H1 (cell line): ENCODE measurements at regions not wholly inside any gene's neighbourhood (a gene's known extent, or its start where the extent isn't known, plus 50 kb on each side); places are given as distances from the start of the nearest gene placed in this dataset.

ENCODE experiments used
- CTCF ChIA-PET: fragments of 300-600 bp; sonication (Branson Sonifier 250); formaldehyde crosslinking; loops from one replicate; lab custom pipeline; 2021; ENCODE audit not compliant: partially characterized antibody; lab: Charles Lee
- POLR2A ChIA-PET: fragments of 300-600 bp; sonication (Branson Sonifier 250); formaldehyde crosslinking; loops from one replicate; lab custom pipeline; 2021; ENCODE audit warnings: inconsistent platforms; ENCODE audit not compliant: partially characterized antibody; lab: Charles Lee
- DNase-seq, 2 experiments: peaks; one replicate each; pipeline versions ENCODE4 v3.0.0 to v3.0.0-alpha.2; 2010 to 2022; ENCODE audit warnings: low spot score in 2 of 2, low read depth in 1 of 2, mixed read lengths in 1 of 2
- FAIRE-seq: peaks from 2 replicates; lab custom pipeline; 2011; peaks lifted over from hg19 to GRCh38; lab: Jason Lieb, UNC
- H2AFZ ChIP-seq: 2 replicates; pipeline ENCODE4 v1.8.1; 2012; ENCODE audit warnings: low read length, inconsistent platforms
- H2AK5ac ChIP-seq: 2 replicates; pipeline ENCODE4 v1.6.1; 2013; ENCODE audit warnings: low read depth, low read length
- H2BK120ac ChIP-seq: replicated peaks from 2 replicates; pipeline ENCODE3; 2013; ENCODE audit warnings: low read depth, low read length, inconsistent platforms
- H2BK12ac ChIP-seq: 2 replicates; pipeline ENCODE4 v1.6.1; 2013; ENCODE audit warnings: low read depth, low read length
- H2BK15ac ChIP-seq: 2 replicates; pipeline ENCODE4 v1.6.1; 2013; ENCODE audit warnings: low read length
- H2BK20ac ChIP-seq: 2 replicates; pipeline ENCODE4 v1.6.1; 2013; ENCODE audit warnings: low read length
- H2BK5ac ChIP-seq: 2 replicates; pipeline ENCODE4 v1.6.1; 2013; ENCODE audit warnings: low read depth, low read length
- H3K14ac ChIP-seq: 2 replicates; pipeline ENCODE4 v1.6.1; 2013; ENCODE audit warnings: inconsistent platforms; ENCODE audit not compliant: insufficient read length
- H3K18ac ChIP-seq: 2 replicates; pipeline ENCODE4 v1.6.1; 2013; ENCODE audit warnings: low read length; ENCODE audit errors: extremely low read depth
- H3K23ac ChIP-seq: 2 replicates; pipeline ENCODE4 v1.6.1; 2013; ENCODE audit warnings: inconsistent platforms; ENCODE audit not compliant: insufficient read length
- H3K23me2 ChIP-seq: 2 replicates; pipeline ENCODE4 v1.6.1; 2013; ENCODE audit warnings: low read depth, low read length
- H3K27ac ChIP-seq: 2 replicates; pipeline ENCODE4 v1.6.1; 2011; ENCODE audit warnings: low read depth, low read length, inconsistent platforms
- H3K27me3 ChIP-seq, 4 experiments: replicated peaks in 1 of 4; 1 replicate in 1 of 4; 2 replicates in 3 of 4; pipeline versions ENCODE4 v1.6.1 to v1.8.1; 2011 to 2013; ENCODE audit warnings: low read length in 3 of 4, mild to moderate bottlenecking in 3 of 4, inconsistent platforms in 2 of 4, mixed read lengths in 2 of 4, moderate library complexity in 1 of 4; ENCODE audit not compliant: control insufficient read depth in 3 of 4, insufficient read depth in 3 of 4; ENCODE audit errors: extremely low read depth in 1 of 4
- H3K36me3 ChIP-seq, 4 experiments: 2 replicates each; pipeline versions ENCODE4 v1.6.1 to v1.8.1; 2011 to 2013; ENCODE audit warnings: mild to moderate bottlenecking in 4 of 4, low read length in 3 of 4, moderate library complexity in 2 of 4, control low read depth in 1 of 4, inconsistent platforms in 1 of 4; ENCODE audit not compliant: insufficient read depth in 4 of 4, control insufficient read depth in 2 of 4
- H3K4ac ChIP-seq: replicated peaks from 2 replicates; pipeline ENCODE3; 2013; ENCODE audit warnings: low read length, low read depth, mixed read lengths, inconsistent platforms; ENCODE audit not compliant: insufficient read length
- H3K4me1 ChIP-seq, 4 experiments: replicated peaks in 1 of 4; 1 replicate in 1 of 4; 2 replicates in 3 of 4; pipeline versions ENCODE4 v1.6.1 to v1.8.1; 2011 to 2013; ENCODE audit warnings: low read length in 3 of 4, inconsistent platforms in 2 of 4, mixed read lengths in 1 of 4; ENCODE audit not compliant: insufficient read depth in 4 of 4, control insufficient read depth in 3 of 4
- H3K4me2 ChIP-seq, 2 experiments: 2 replicates each; pipeline versions ENCODE4 v1.6.1 to v1.8.1; 2011 to 2013; ENCODE audit warnings: low read depth in 2 of 2, low read length in 2 of 2, control low read depth in 1 of 2, inconsistent platforms in 1 of 2, mild to moderate bottlenecking in 1 of 2; ENCODE audit not compliant: insufficient read depth in 1 of 2
- H3K4me3 ChIP-seq, 4 experiments: fragments of 200-600, 300-600 bp in 1 of 4; sonication (generic), shearing (Covaris generic), sonication (Bioruptor Twin) in 1 of 4; 2 replicates each; pipeline versions ENCODE4 v1.5.1 to v1.8.1; 2011 to 2016; ENCODE audit warnings: low read length in 4 of 4, low read depth in 3 of 4, control low read depth in 2 of 4, inconsistent platforms in 2 of 4, mild to moderate bottlenecking in 2 of 4, mixed read lengths in 1 of 4, moderate library complexity in 1 of 4; ENCODE audit not compliant: insufficient read depth in 2 of 4; ENCODE audit errors: extremely low read depth in 1 of 4
- H3K56ac ChIP-seq: replicated peaks from 2 replicates; pipeline ENCODE3; 2013; ENCODE audit warnings: low read depth, mild to moderate bottlenecking, mixed read lengths, low read length, inconsistent platforms; ENCODE audit not compliant: insufficient read length
- H3K79me1 ChIP-seq: 2 replicates; pipeline ENCODE4 v1.6.1; 2013; ENCODE audit warnings: low read depth, low read length, control low read depth
- H3K79me2 ChIP-seq, 2 experiments: 2 replicates each; pipeline versions ENCODE4 v1.6.1 to v1.8.1; 2012 to 2013; ENCODE audit warnings: low read length in 2 of 2, mild to moderate bottlenecking in 2 of 2, inconsistent platforms in 1 of 2; ENCODE audit not compliant: insufficient read depth in 2 of 2, control insufficient read depth in 1 of 2
- H3K9ac ChIP-seq, 4 experiments: replicated peaks in 1 of 4; 1 replicate in 1 of 4; 2 replicates in 3 of 4; pipeline versions ENCODE4 v1.6.1 to v1.8.1; 2011 to 2013; ENCODE audit warnings: low read depth in 3 of 4, low read length in 3 of 4, control low read depth in 2 of 4, mild to moderate bottlenecking in 2 of 4, moderate library complexity in 2 of 4, inconsistent platforms in 1 of 4; ENCODE audit errors: extremely low read depth in 1 of 4
- H3K9me3 ChIP-seq, 2 experiments: 2 replicates each; pipeline versions ENCODE4 v1.6.1 to v1.8.1; 2012 to 2013; ENCODE audit warnings: mild to moderate bottlenecking in 2 of 2, moderate library complexity in 2 of 2, control low read depth in 1 of 2, inconsistent platforms in 1 of 2, low read depth in 1 of 2, low read length in 1 of 2, mixed read lengths in 1 of 2; ENCODE audit not compliant: insufficient read depth in 2 of 2
- H4K20me1 ChIP-seq, 2 experiments: replicated peaks in 1 of 2; 2 replicates each; pipeline versions ENCODE3 to v1.8.1; 2011 to 2013; ENCODE audit warnings: inconsistent platforms in 2 of 2, low read length in 2 of 2, mild to moderate bottlenecking in 1 of 2; ENCODE audit not compliant: insufficient read depth in 2 of 2, control insufficient read depth in 1 of 2
- H4K5ac ChIP-seq: 2 replicates; pipeline ENCODE4 v1.6.1; 2013; ENCODE audit warnings: low read length, low read depth, mixed read lengths, inconsistent platforms; ENCODE audit not compliant: insufficient read length
- H4K8ac ChIP-seq: 2 replicates; pipeline ENCODE4 v1.8.0; 2013; ENCODE audit warnings: mild to moderate bottlenecking, moderate library complexity, low read length, inconsistent platforms; ENCODE audit not compliant: insufficient read depth; ENCODE audit errors: extremely low read depth
- H4K91ac ChIP-seq: replicated peaks from 2 replicates; pipeline ENCODE3; 2013; ENCODE audit warnings: low read length, mixed read lengths, inconsistent platforms; ENCODE audit not compliant: insufficient read length
- CHD2 ChIP-seq: IDR thresholded peaks from 2 replicates; pipeline ENCODE4 v1.6.1; 2012; ENCODE audit warnings: low read length, improper control_type of control experiment
- CREB1 ChIP-seq: IDR thresholded peaks from 2 replicates; pipeline ENCODE4 v1.6.1; 2012; ENCODE audit warnings: inconsistent platforms
- EGR1 ChIP-seq: IDR thresholded peaks from 2 replicates; pipeline ENCODE4 v1.6.1; 2011; ENCODE audit warnings: low read depth, low read length, borderline replicate concordance
- SP4 ChIP-seq: IDR thresholded peaks from 2 replicates; pipeline ENCODE4 v1.6.1; 2012; ENCODE audit warnings: low read length, inconsistent platforms
- SRF ChIP-seq: IDR thresholded peaks from 2 replicates; pipeline ENCODE4 v1.6.1; 2011; ENCODE audit warnings: mild to moderate bottlenecking, low read depth, low read length, moderate library complexity
- SUZ12 ChIP-seq: fragments of 200-600 bp; sonication (generic); IDR thresholded peaks from 2 replicates; pipeline ENCODE4 v1.6.1; 2012; ENCODE audit warnings: mild to moderate bottlenecking, inconsistent platforms, low read length, moderate library complexity, mixed read lengths

DNA sequence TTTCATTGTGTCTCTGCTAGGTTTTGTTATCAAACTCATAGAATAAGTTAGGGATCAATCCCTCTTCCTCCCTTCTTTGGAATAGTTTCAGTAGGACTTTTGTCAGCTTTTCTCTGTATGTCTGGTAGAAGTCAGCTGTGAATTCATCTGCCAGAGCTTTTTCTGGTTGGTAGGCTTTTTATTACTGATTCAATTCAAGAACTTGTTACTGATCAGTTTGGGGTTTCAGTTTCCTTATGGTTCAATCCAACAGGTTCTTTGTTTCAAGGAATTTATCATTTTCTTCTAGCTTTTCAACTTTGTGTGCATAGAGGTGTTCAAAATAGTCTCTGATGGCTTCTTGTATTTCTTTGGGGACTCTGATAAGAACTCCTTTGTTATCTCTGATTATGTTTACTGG is 221.7 kb downstream of the FGF10 start:
- Histone ChIP-seq H4K91ac (no peak overlapping the region), H2BK5ac (no peak overlapping the region), H4K8ac (no peak overlapping the region), H3K79me1 (no peaks in the 10 kb centered on the region), H3K4ac (no peak overlapping the region), H2AK5ac (no peak overlapping the region), H3K36me3 (no peaks in the 10 kb centered on the region), H2BK15ac (no peak overlapping the region), H3K23me2 (no peaks in the 10 kb centered on the region), H4K5ac (no peak overlapping the region), H3K18ac (no peak overlapping the region), H3K4me1 (no peaks in the 10 kb centered on the region), H2AFZ (no peak overlapping the region), H3K27me3 (no peaks in the 10 kb centered on the region), H2BK20ac (no peak overlapping the region), H3K56ac (no peak overlapping the region), H4K20me1 (no peaks in the 10 kb centered on the region), H2BK120ac (no peak overlapping the region), H3K27ac (no peak overlapping the region), H3K79me2 (no peaks in the 10 kb centered on the region), H3K23ac (no peak overlapping the region), H3K9me3 (0 out of 4 replicates have a peak, but pooled peaks cover 0 to 3% of the 10 kb centered on the region in 2 experiments), H3K4me3 (no peak overlapping the region), H3K4me2 (no peak overlapping the region), H3K14ac (no peak overlapping the region), H3K9ac (no peak overlapping the region), H2BK12ac (no peak overlapping the region)
- TF ChIP-seq SP4 = no peak
- no peak for TF ChIP-seq CREB1
- TF ChIP-seq EGR1 = no peak
- no peak for TF ChIP-seq CHD2
- no peak for TF ChIP-seq SRF
- no peak for TF ChIP-seq SUZ12
- DNase-seq = no peak
- ChIA-PET POLR2A (no interaction called here), CTCF (interaction anchor here (0.6 kb wide), 1 partner anchor 94 kb away, joined by 5 read pairs; no protein-coding TSS in a partner anchor)
- no peak for FAIRE-seq
